ENCODE measurements at regions not wholly inside any gene's neighbourhood (a gene's known extent, or its start where the extent isn't known, plus 50 kb on each side); places are given as distances from the start of the nearest gene placed in this dataset.

GRCh38 chrX:7318661-7319060 lies 170.7 kb upstream of the PUDP start:
- peak; percentile 2 to 26 for DNase-seq (ENCODE audit: low read depth in 1 of 2, low spot score in 1 of 2)
- no peak for TF ChIP-seq JUND (IDR thresholded peaks at IDR 0.05; ENCODE audit: low read depth)
- in situ Hi-C loops (cut with HindIII; ENCODE audit: low pct_unique_long_range_greater_than_20kb, low sequenced_read_pairs): no loop called here

- no peak for DNase-seq (ENCODE audit: low read depth in 1 of 2, low spot score in 1 of 2)
- no peak for TF ChIP-seq JUND (IDR thresholded peaks at IDR 0.05; ENCODE audit: low read depth)
- in situ Hi-C loops (cut with HindIII; ENCODE audit: low pct_unique_long_range_greater_than_20kb, low sequenced_read_pairs): no loop called here
These were observed 170.3 kb upstream of the PUDP start for GRCh38 chrX:7318241-7318640.

GRCh38 chrX:7316887-7317286 lies 168.9 kb upstream of the PUDP start:
- in situ Hi-C loops (cut with HindIII; ENCODE audit: low pct_unique_long_range_greater_than_20kb, low sequenced_read_pairs): no loop called here
- DNase-seq (ENCODE audit: low read depth in 1 of 2, low spot score in 1 of 2): no peak
- no peak for TF ChIP-seq JUND (IDR thresholded peaks at IDR 0.05; ENCODE audit: low read depth)

GRCh38 chrX:7316280-7316679 lies 168.3 kb upstream of the PUDP start:
- TF ChIP-seq JUND (IDR thresholded peaks at IDR 0.05; ENCODE audit: low read depth): no peak
- in situ Hi-C loops (cut with HindIII; ENCODE audit: low pct_unique_long_range_greater_than_20kb, low sequenced_read_pairs): no loop called here
- DNase-seq (ENCODE audit: low read depth in 1 of 2, low spot score in 1 of 2): no peak

GRCh38 chrX:7314425-7314824 lies 166.5 kb upstream of the PUDP start:
- in situ Hi-C loops (cut with HindIII; ENCODE audit: low pct_unique_long_range_greater_than_20kb, low sequenced_read_pairs): no loop called here
- no peak for DNase-seq (ENCODE audit: low read depth in 1 of 2, low spot score in 1 of 2)
- TF ChIP-seq JUND (IDR thresholded peaks at IDR 0.05; ENCODE audit: low read depth): no peak

GRCh38 chrX:7307720-7308119 lies 159.8 kb upstream of the PUDP start:
- TF ChIP-seq JUND (IDR thresholded peaks at IDR 0.05; ENCODE audit: low read depth): no peak
- no peak for DNase-seq (ENCODE audit: low read depth in 1 of 2, low spot score in 1 of 2)
- in situ Hi-C loops (cut with HindIII; ENCODE audit: low pct_unique_long_range_greater_than_20kb, low sequenced_read_pairs): no loop called here

- no peak for DNase-seq (ENCODE audit: low read depth in 1 of 2, low spot score in 1 of 2)
- in situ Hi-C loops (cut with HindIII; ENCODE audit: low pct_unique_long_range_greater_than_20kb, low sequenced_read_pairs): no loop called here
- no peak for TF ChIP-seq JUND (IDR thresholded peaks at IDR 0.05; ENCODE audit: low read depth)
These were observed 146.5 kb upstream of the PUDP start for GRCh38 chrX:7294483-7294882.

GRCh38 chrX:7286168-7286837 lies 138.3 kb upstream of the PUDP start:
- no peak for TF ChIP-seq JUND (IDR thresholded peaks at IDR 0.05; ENCODE audit: low read depth)
- no peak for DNase-seq (ENCODE audit: low read depth in 1 of 2, low spot score in 1 of 2)
- in situ Hi-C loops (cut with HindIII; ENCODE audit: low pct_unique_long_range_greater_than_20kb, low sequenced_read_pairs): no loop called here

GRCh38 chrX:7285765-7286164 lies 137.8 kb upstream of the PUDP start:
- TF ChIP-seq JUND (IDR thresholded peaks at IDR 0.05; ENCODE audit: low read depth): no peak
- no peak for DNase-seq (ENCODE audit: low read depth in 1 of 2, low spot score in 1 of 2)
- in situ Hi-C loops (cut with HindIII; ENCODE audit: low pct_unique_long_range_greater_than_20kb, low sequenced_read_pairs): no loop called here

GRCh38 chrX:7283741-7284140 lies 135.8 kb upstream of the PUDP start:
- TF ChIP-seq JUND (IDR thresholded peaks at IDR 0.05; ENCODE audit: low read depth): no peak
- no peak for DNase-seq (ENCODE audit: low read depth in 1 of 2, low spot score in 1 of 2)
- in situ Hi-C loops (cut with HindIII; ENCODE audit: low pct_unique_long_range_greater_than_20kb, low sequenced_read_pairs): no loop called here

- in situ Hi-C loops (cut with HindIII; ENCODE audit: low pct_unique_long_range_greater_than_20kb, low sequenced_read_pairs): no loop called here
- no peak for DNase-seq (ENCODE audit: low read depth in 1 of 2, low spot score in 1 of 2)
- TF ChIP-seq JUND (IDR thresholded peaks at IDR 0.05; ENCODE audit: low read depth): no peak
These were observed 132.6 kb upstream of the PUDP start for GRCh38 chrX:7280520-7280919.

GRCh38 chrX:7272346-7272745 lies 124.4 kb upstream of the PUDP start:
- in situ Hi-C loops (cut with HindIII; ENCODE audit: low pct_unique_long_range_greater_than_20kb, low sequenced_read_pairs): no loop called here
- TF ChIP-seq JUND (IDR thresholded peaks at IDR 0.05; ENCODE audit: low read depth): no peak
- DNase-seq (ENCODE audit: low read depth in 1 of 2, low spot score in 1 of 2): no peak

- no peak for DNase-seq (ENCODE audit: low read depth in 1 of 2, low spot score in 1 of 2)
- TF ChIP-seq JUND (IDR thresholded peaks at IDR 0.05; ENCODE audit: low read depth): no peak
- in situ Hi-C loops (cut with HindIII; ENCODE audit: low pct_unique_long_range_greater_than_20kb, low sequenced_read_pairs): no loop called here
These were observed 123.0 kb upstream of the PUDP start for GRCh38 chrX:7270933-7271332.

GRCh38 chrX:7269991-7270390 lies 122.0 kb upstream of the PUDP start:
- DNase-seq (ENCODE audit: low read depth in 1 of 2, low spot score in 1 of 2): no peak
- no peak for TF ChIP-seq JUND (IDR thresholded peaks at IDR 0.05; ENCODE audit: low read depth)
- in situ Hi-C loops (cut with HindIII; ENCODE audit: low pct_unique_long_range_greater_than_20kb, low sequenced_read_pairs): no loop called here
